SK-N-SH treated with all-trans-retinoic acid at 6 μM for 48 hours (cell line): ENCODE measurements at regions not wholly inside any gene's neighbourhood (a gene's known extent, or its start where the extent isn't known, plus 50 kb on each side); places are given as distances from the start of the nearest gene placed in this dataset.

Experiments
- BACH2 ChIP-seq: fragments of 250-450 bp; sonication (Bioruptor Pico); IDR thresholded peaks from 2 replicates; pipeline ENCODE4 v1.9.0; 2021; ENCODE audit warnings: mild to moderate bottlenecking, borderline replicate concordance
- CREB5 ChIP-seq: fragments of 250-450 bp; sonication (Bioruptor Pico); IDR thresholded peaks from 2 replicates; pipeline ENCODE4 v1.5.1; 2020; ENCODE audit warnings: low read depth, mild to moderate bottlenecking, moderate library complexity
- CSRNP3 ChIP-seq: fragments of 250-450 bp; sonication (Bioruptor Pico); IDR thresholded peaks from 2 replicates; pipeline ENCODE4 v1.5.1; 2021; ENCODE audit warnings: mild to moderate bottlenecking, moderate library complexity
- ESRRG ChIP-seq: fragments of 250-450 bp; sonication (Bioruptor Pico); IDR thresholded peaks from 2 replicates; pipeline ENCODE4 v1.6.1; 2021; ENCODE audit warnings: mild to moderate bottlenecking
- GLIS3 ChIP-seq: fragments of 250-450 bp; sonication (Bioruptor Pico); IDR thresholded peaks from 2 replicates; pipeline ENCODE4 v1.5.0; 2020; ENCODE audit warnings: mild to moderate bottlenecking, moderate library complexity
- ISL1 ChIP-seq: fragments of 250-450 bp; sonication (Bioruptor Pico); IDR thresholded peaks from 2 replicates; pipeline ENCODE4 v2.1.2; 2022; ENCODE audit warnings: mild to moderate bottlenecking, moderate library complexity
- OSR1 ChIP-seq: fragments of 250-450 bp; sonication (Bioruptor Pico); IDR thresholded peaks from 2 replicates; pipeline ENCODE4 v1.8.0; 2022; ENCODE audit warnings: moderate library complexity, mild to moderate bottlenecking, inconsistent platforms
- PATZ1 ChIP-seq: fragments of 250-450 bp; sonication (Bioruptor Pico); IDR thresholded peaks from 2 replicates; pipeline ENCODE4 v1.8.0; 2020; ENCODE audit warnings: mild to moderate bottlenecking, moderate library complexity, borderline replicate concordance
- RARB ChIP-seq: fragments of 250-450 bp; sonication (Bioruptor Pico); IDR thresholded peaks from 2 replicates; pipeline ENCODE4 v1.8.0; 2021; ENCODE audit warnings: mild to moderate bottlenecking, moderate library complexity
- TOX ChIP-seq: fragments of 250-450 bp; sonication (Bioruptor Pico); IDR thresholded peaks from 2 replicates; pipeline ENCODE4 v1.8.0; 2021; ENCODE audit warnings: mild to moderate bottlenecking, moderate library complexity, borderline replicate concordance
- ZFP3 ChIP-seq: fragments of 250-450 bp; sonication (Bioruptor Pico); IDR thresholded peaks from 2 replicates; pipeline ENCODE4 v1.5.0; 2020; ENCODE audit warnings: mild to moderate bottlenecking, moderate library complexity
- ZNF70 ChIP-seq: fragments of 450-650 bp; formaldehyde crosslinking; IDR thresholded peaks from 2 replicates; pipeline ENCODE4 v1.5.0; 2020; ENCODE audit warnings: mild to moderate bottlenecking, moderate library complexity
- ZNF8 ChIP-seq: fragments of 450-650 bp; formaldehyde crosslinking; IDR thresholded peaks from 2 replicates; pipeline ENCODE4 v1.5.0; 2020; ENCODE audit warnings: mild to moderate bottlenecking, moderate library complexity
- TF ChIP-seq, protein P1 (sequence below): fragments of 250-450 bp; sonication (Bioruptor Pico); IDR thresholded peaks from 2 replicates; pipeline ENCODE4 v1.5.0; 2020; ENCODE audit warnings: mild to moderate bottlenecking, moderate library complexity

DNA sequence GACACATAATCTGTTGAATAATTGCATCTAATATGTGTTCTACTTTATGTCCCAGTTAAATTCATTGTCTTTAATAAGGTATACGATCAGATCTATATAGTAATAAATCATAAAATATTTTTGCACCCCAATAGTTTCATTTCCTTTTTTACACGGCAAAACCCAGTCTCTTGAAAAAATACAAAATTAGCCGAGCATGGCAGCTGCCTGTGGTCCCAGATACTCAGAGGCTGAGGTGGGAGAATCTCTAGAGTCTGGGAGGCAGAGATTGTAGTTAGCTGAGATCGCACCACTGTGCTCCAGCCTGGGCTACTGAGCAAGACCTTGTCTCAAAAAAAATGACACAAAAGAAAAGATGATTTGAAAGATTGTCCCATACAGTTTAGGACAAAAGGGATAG, 52.3 kb upstream of the PARP4 start:
- no peak for TF ChIP-seq PATZ1
- no peak for TF ChIP-seq OSR1 (CRISPR knock-in tag)
- no peak for TF ChIP-seq ESRRG (CRISPR knock-in tag)
- TF ChIP-seq TOX (CRISPR knock-in tag), result no peak
- no peak for TF ChIP-seq ISL1
- no peak for TF ChIP-seq ZNF70 (CRISPR knock-in tag)
- no peak for TF ChIP-seq CREB5
- TF ChIP-seq BACH2 (CRISPR knock-in tag), result no peak
- TF ChIP-seq RARB (CRISPR knock-in tag), result no peak
- no peak for TF ChIP-seq ZFP3 (CRISPR knock-in tag)
- no peak for TF ChIP-seq GLIS3 (CRISPR knock-in tag)
- TF ChIP-seq, protein P1, sequence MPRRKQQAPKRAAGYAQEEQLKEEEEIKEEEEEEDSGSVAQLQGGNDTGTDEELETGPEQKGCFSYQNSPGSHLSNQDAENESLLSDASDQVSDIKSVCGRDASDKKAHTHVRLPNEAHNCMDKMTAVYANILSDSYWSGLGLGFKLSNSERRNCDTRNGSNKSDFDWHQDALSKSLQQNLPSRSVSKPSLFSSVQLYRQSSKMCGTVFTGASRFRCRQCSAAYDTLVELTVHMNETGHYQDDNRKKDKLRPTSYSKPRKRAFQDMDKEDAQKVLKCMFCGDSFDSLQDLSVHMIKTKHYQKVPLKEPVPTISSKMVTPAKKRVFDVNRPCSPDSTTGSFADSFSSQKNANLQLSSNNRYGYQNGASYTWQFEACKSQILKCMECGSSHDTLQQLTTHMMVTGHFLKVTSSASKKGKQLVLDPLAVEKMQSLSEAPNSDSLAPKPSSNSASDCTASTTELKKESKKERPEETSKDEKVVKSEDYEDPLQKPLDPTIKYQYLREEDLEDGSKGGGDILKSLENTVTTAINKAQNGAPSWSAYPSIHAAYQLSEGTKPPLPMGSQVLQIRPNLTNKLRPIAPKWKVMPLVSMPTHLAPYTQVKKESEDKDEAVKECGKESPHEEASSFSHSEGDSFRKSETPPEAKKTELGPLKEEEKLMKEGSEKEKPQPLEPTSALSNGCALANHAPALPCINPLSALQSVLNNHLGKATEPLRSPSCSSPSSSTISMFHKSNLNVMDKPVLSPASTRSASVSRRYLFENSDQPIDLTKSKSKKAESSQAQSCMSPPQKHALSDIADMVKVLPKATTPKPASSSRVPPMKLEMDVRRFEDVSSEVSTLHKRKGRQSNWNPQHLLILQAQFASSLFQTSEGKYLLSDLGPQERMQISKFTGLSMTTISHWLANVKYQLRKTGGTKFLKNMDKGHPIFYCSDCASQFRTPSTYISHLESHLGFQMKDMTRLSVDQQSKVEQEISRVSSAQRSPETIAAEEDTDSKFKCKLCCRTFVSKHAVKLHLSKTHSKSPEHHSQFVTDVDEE (CRISPR knock-in tag), result no peak
- no peak for TF ChIP-seq ZNF8 (CRISPR knock-in tag)
- no peak for TF ChIP-seq CSRNP3 (CRISPR knock-in tag)
